HCT116 (cell line): ENCODE measurements at regions not wholly inside any gene's neighbourhood (a gene's known extent, or its start where the extent isn't known, plus 50 kb on each side); places are given as distances from the start of the nearest gene placed in this dataset.

ENCODE experiments used
- ATAC-seq: fragments of 200-7000 bp; cut with Tn5 transposase; 2 replicates; pipeline ENCODE4 v1.9.1; 2020; ENCODE audit warnings: mild to moderate bottlenecking, moderate library complexity
- BruUV-seq: library from RNA; stranded (reverse); fragments of 400-500 nt; replicated peaks from 2 replicates; lab custom pipeline; 2021; lab: Mats Ljungman, UMichigan
- CTCF ChIA-PET: fragments of 300-600 bp; sonication (Branson Sonifier 250); formaldehyde crosslinking; loops from one replicate; lab custom pipeline; 2021; ENCODE audit warnings: antibody characterized with exemption; lab: Charles Lee
- POLR2A ChIA-PET: fragments of 300-600, 350-600 bp; sonication (Branson Sonifier 250); formaldehyde crosslinking; loops from one replicate; lab custom pipeline; 2021; ENCODE audit warnings: antibody characterized with exemption; lab: Charles Lee
- RAD21 ChIA-PET, 2 experiments: fragments of 300-600 bp; sonication (Branson Sonifier 250); formaldehyde crosslinking; loops; one replicate each; lab custom pipeline; 2023; ENCODE audit warnings: low total read pairs in 2 of 2; ENCODE audit not compliant: uncharacterized antibody in 2 of 2, unreplicated experiment in 2 of 2, low non-redundant PET in 1 of 2; lab: Charles Lee
- DNase-seq: peaks from one replicate; pipeline ENCODE4 v3.0.0-alpha.2; 2010; ENCODE audit warnings: low read depth, low spot score
- H2AFZ ChIP-seq: fragments of 200-600 bp; shearing (Covaris generic), sonication (generic); 2 replicates; pipeline ENCODE4 v1.6.1; 2017; ENCODE audit warnings: low read depth, mixed run types, mixed read lengths, antibody characterized with exemption, low read length; ENCODE audit not compliant: poor library complexity, severe bottlenecking
- H3K27ac ChIP-seq: 2 replicates; pipeline ENCODE4 v1.5.1; 2012; ENCODE audit warnings: low read depth, low read length
- H3K27me3 ChIP-seq: fragments of 200-600 bp; sonication (generic); 2 replicates; pipeline ENCODE4 v1.6.1; 2016; ENCODE audit warnings: mixed run types, low read length, mixed read lengths; ENCODE audit not compliant: insufficient read depth
- H3K36me3 ChIP-seq, 2 experiments: fragments of 200-500 bp in 1 of 2; fragments of 200-600 bp in 1 of 2; sonication (Bioruptor generic) in 1 of 2; sonication (generic) in 1 of 2; 2 replicates each; pipeline versions ENCODE4 v1.5.1 to v1.6.1; 2014 to 2016; ENCODE audit warnings: low read length in 2 of 2, inconsistent platforms in 1 of 2, mixed read lengths in 1 of 2, mixed run types in 1 of 2; ENCODE audit not compliant: insufficient read depth in 2 of 2, control insufficient read depth in 1 of 2
- H3K4me1 ChIP-seq, 2 experiments: fragments of 200-600 bp in 1 of 2; sonication (generic) in 1 of 2; 2 replicates each; pipeline versions ENCODE4 v1.5.1 to v1.6.1; 2012 to 2017; ENCODE audit warnings: low read length in 2 of 2, inconsistent platforms in 1 of 2, mild to moderate bottlenecking in 1 of 2, mixed read lengths in 1 of 2, mixed run types in 1 of 2, moderate library complexity in 1 of 2; ENCODE audit not compliant: insufficient read depth in 2 of 2, control insufficient read depth in 1 of 2
- H3K4me2 ChIP-seq: fragments of 200-600 bp; sonication (generic); 2 replicates; pipeline ENCODE4 v1.6.1; 2017; ENCODE audit warnings: mixed run types, low read length, mixed read lengths
- H3K4me3 ChIP-seq, 2 experiments: fragments of 200-600 bp in 1 of 2; sonication (generic) in 1 of 2; replicated peaks in 1 of 2; 2 replicates each; pipeline ENCODE4 v1.5.1; 2011 to 2016; ENCODE audit warnings: low read length in 2 of 2, control low read depth in 1 of 2, low read depth in 1 of 2, mild to moderate bottlenecking in 1 of 2, mixed read lengths in 1 of 2, mixed run types in 1 of 2
- H3K79me2 ChIP-seq: fragments of 200-600 bp; sonication (generic); 2 replicates; pipeline ENCODE4 v1.6.1; 2017; ENCODE audit warnings: mild to moderate bottlenecking, mixed run types, low read length, moderate library complexity, mixed read lengths; ENCODE audit not compliant: insufficient read depth
- H3K9ac ChIP-seq: fragments of 200-600 bp; sonication (generic); 2 replicates; pipeline ENCODE4 v1.6.1; 2016; ENCODE audit warnings: low read length, mixed read lengths
- H3K9me2 ChIP-seq: fragments of 200-600 bp; sonication (generic), shearing (Covaris generic); 2 replicates; pipeline ENCODE4 v1.6.1; 2017; ENCODE audit warnings: mixed run types, mild to moderate bottlenecking, moderate library complexity; ENCODE audit not compliant: insufficient read depth
- H3K9me3 ChIP-seq, 2 experiments: fragments of 200-500 bp in 1 of 2; fragments of 200-600 bp in 1 of 2; sonication (Bioruptor generic) in 1 of 2; sonication (generic) in 1 of 2; 2 replicates each; pipeline ENCODE4 v1.6.1; 2014 to 2017; ENCODE audit warnings: low read length in 2 of 2, mixed read lengths in 2 of 2, inconsistent platforms in 1 of 2, low read depth in 1 of 2, mild to moderate bottlenecking in 1 of 2, mixed run types in 1 of 2, moderate library complexity in 1 of 2; ENCODE audit not compliant: control insufficient read depth in 1 of 2, insufficient read depth in 1 of 2
- H4K20me1 ChIP-seq: fragments of 200-600 bp; sonication (generic), shearing (Covaris generic); 2 replicates; pipeline ENCODE4 v1.6.1; 2017; ENCODE audit warnings: mixed run types, mild to moderate bottlenecking, moderate library complexity; ENCODE audit not compliant: insufficient read depth
- CBX3 ChIP-seq: IDR thresholded peaks from 2 replicates; pipeline ENCODE4 v1.6.1; 2012; ENCODE audit warnings: low read depth
- CEBPB ChIP-seq: IDR thresholded peaks from 2 replicates; pipeline ENCODE4 v1.6.1; 2012; ENCODE audit warnings: low read depth
- ELF1 ChIP-seq: IDR thresholded peaks from 2 replicates; pipeline ENCODE4 v1.6.1; 2012; ENCODE audit warnings: low read depth, borderline replicate concordance
- EZH2 ChIP-seq: fragments of 200-600 bp; sonication (generic); IDR thresholded peaks from 2 replicates; pipeline ENCODE4 v1.6.1; 2017; ENCODE audit warnings: antibody characterized with exemption, mixed run types
- JUND ChIP-seq: IDR thresholded peaks from 2 replicates; pipeline ENCODE4 v1.6.1; 2012
- POLR2A ChIP-seq: IDR thresholded peaks from 2 replicates; pipeline ENCODE4 v1.7.0; 2011; ENCODE audit warnings: borderline replicate concordance; ENCODE audit not compliant: insufficient read depth, insufficient read length; ENCODE audit errors: extremely low read depth
- RAD21 ChIP-seq: IDR thresholded peaks from 2 replicates; pipeline ENCODE4 v1.6.1; 2012; ENCODE audit warnings: low read depth, mild to moderate bottlenecking
- SIN3A ChIP-seq: IDR thresholded peaks from 2 replicates; pipeline ENCODE4 v1.6.1; 2012; ENCODE audit warnings: low read depth
- ZFX ChIP-seq: fragments of 450-650 bp; IDR thresholded peaks from 2 replicates; pipeline ENCODE4 v1.6.1; 2017
- intact Hi-C: fragments of 100-400 bp; cut with micrococcal nuclease; formaldehyde crosslinking; loops from 2 replicates; pipeline ENCODE4 v1.10.0; 2022
- TF ChIP-seq, protein P1 (sequence below): IDR thresholded peaks from 2 replicates; pipeline ENCODE4 v1.6.1; 2012
- TF ChIP-seq, protein P2 (sequence below), 3 experiments: fragments of 200-600 bp in 1 of 3; sonication (generic) in 1 of 3; IDR thresholded peaks in 2 of 3; conservative IDR thresholded peaks in 1 of 3; 2 replicates each; pipeline ENCODE4 v1.5.1; 2012 to 2017; ENCODE audit warnings: low read depth in 2 of 3, low read length in 2 of 3, antibody characterized with exemption in 1 of 3, borderline replicate concordance in 1 of 3, control low read depth in 1 of 3, mild to moderate bottlenecking in 1 of 3, mixed read lengths in 1 of 3, mixed run types in 1 of 3, moderate library complexity in 1 of 3; ENCODE audit not compliant: insufficient read depth in 1 of 3
- TF ChIP-seq, protein P3 (sequence below): IDR thresholded peaks from 2 replicates; pipeline ENCODE4 v1.6.1; 2012; ENCODE audit warnings: low read depth
- TF ChIP-seq, protein P4 (sequence below): IDR thresholded peaks from 2 replicates; pipeline ENCODE4 v1.6.1; 2011; ENCODE audit warnings: mild to moderate bottlenecking, low read length, moderate library complexity; ENCODE audit not compliant: insufficient replicate concordance; ENCODE audit errors: extremely low read depth

DNA sequence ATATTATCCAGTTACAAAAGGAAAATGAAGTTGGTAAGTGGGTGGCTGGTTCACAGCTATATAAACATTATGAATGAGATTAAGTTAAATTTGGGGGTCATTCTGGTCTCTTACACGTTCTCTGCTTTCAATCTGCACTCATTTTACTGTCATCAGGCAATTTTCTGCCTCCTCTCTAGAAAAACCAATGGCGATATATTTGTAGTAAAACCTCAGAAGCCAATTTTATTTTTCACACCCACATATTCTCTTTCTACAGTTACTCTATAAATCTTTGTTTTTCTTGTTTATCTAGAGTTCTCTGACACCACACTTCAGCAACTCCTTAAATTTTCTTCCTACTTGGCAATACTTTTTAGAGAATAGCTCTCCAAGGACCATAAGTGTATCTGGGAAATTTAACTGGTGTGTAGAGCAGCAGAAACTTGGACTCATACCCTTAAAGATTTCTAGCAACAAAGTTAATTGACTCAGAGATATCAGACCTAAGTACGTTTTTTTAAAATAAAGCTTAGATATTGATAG, 926.9 kb downstream of the TMTC2 start:
- H3K9me3 ChIP-seq: peaks cover 0 to 4% of the 10 kb centered on the region in 2 experiments; a peak in 1 of 4 replicates
- no peak overlapping the region for H3K4me2 ChIP-seq
- ATAC-seq: no peak
- POLR2A ChIA-PET: no interaction called here
- H4K20me1 ChIP-seq: no peaks in the 10 kb centered on the region
- intact Hi-C loops: no loop called here
- no peak overlapping the region for H2AFZ ChIP-seq
- no peak for DNase-seq
- H3K27ac ChIP-seq: no peak overlapping the region
- no peak overlapping the region for H3K4me3 ChIP-seq
- H3K36me3 ChIP-seq: no peaks in the 10 kb centered on the region
- H3K9ac ChIP-seq: no peak overlapping the region
- RAD21 ChIA-PET: no interaction called here
- TF ChIP-seq RAD21 (no peak), SIN3A (no peak), POLR2A (no peak)
- TF ChIP-seq, protein P1, sequence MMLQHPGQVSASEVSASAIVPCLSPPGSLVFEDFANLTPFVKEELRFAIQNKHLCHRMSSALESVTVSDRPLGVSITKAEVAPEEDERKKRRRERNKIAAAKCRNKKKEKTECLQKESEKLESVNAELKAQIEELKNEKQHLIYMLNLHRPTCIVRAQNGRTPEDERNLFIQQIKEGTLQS: no peak
- H3K27me3 ChIP-seq: no peaks in the 10 kb centered on the region
- CTCF ChIA-PET: no interaction called here
- BruUV-seq: no TSS peak
- H3K79me2 ChIP-seq: no peaks in the 10 kb centered on the region
- H3K4me1 ChIP-seq: no peaks in the 10 kb centered on the region
- H3K9me2 ChIP-seq: no peaks in the 10 kb centered on the region

DNA sequence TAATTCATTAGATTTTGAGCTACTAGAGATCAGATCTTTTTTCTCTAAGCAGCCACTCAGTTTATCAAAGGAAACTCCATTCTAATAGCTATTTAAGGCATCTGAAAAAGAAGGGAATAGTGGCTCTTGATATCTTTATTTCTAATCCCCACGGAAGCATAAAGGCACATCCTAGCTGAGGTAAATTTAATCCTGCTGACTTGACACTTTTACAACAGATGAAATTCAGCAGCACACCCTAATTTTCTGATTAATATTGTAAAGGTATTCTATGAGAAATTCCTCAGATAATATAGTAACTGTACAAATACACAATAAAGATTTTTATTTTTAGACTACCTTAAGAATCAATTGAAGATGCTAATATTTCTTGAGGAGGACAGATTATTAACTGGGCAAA, 916.4 kb downstream of the TMTC2 start:
- no TSS peak for BruUV-seq
- CTCF ChIA-PET: no interaction called here
- TF ChIP-seq, protein P2, sequence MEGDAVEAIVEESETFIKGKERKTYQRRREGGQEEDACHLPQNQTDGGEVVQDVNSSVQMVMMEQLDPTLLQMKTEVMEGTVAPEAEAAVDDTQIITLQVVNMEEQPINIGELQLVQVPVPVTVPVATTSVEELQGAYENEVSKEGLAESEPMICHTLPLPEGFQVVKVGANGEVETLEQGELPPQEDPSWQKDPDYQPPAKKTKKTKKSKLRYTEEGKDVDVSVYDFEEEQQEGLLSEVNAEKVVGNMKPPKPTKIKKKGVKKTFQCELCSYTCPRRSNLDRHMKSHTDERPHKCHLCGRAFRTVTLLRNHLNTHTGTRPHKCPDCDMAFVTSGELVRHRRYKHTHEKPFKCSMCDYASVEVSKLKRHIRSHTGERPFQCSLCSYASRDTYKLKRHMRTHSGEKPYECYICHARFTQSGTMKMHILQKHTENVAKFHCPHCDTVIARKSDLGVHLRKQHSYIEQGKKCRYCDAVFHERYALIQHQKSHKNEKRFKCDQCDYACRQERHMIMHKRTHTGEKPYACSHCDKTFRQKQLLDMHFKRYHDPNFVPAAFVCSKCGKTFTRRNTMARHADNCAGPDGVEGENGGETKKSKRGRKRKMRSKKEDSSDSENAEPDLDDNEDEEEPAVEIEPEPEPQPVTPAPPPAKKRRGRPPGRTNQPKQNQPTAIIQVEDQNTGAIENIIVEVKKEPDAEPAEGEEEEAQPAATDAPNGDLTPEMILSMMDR (IDR thresholded peaks at IDR 0.05 in 2 of 3, conservative IDR thresholded peaks at IDR 0.05 in 1 of 3; ENCODE audit: borderline replicate concordance in 1 of 3, insufficient read depth in 1 of 3, low read depth in 2 of 3, low read length in 2 of 3): no peak
- TF ChIP-seq, protein P3, sequence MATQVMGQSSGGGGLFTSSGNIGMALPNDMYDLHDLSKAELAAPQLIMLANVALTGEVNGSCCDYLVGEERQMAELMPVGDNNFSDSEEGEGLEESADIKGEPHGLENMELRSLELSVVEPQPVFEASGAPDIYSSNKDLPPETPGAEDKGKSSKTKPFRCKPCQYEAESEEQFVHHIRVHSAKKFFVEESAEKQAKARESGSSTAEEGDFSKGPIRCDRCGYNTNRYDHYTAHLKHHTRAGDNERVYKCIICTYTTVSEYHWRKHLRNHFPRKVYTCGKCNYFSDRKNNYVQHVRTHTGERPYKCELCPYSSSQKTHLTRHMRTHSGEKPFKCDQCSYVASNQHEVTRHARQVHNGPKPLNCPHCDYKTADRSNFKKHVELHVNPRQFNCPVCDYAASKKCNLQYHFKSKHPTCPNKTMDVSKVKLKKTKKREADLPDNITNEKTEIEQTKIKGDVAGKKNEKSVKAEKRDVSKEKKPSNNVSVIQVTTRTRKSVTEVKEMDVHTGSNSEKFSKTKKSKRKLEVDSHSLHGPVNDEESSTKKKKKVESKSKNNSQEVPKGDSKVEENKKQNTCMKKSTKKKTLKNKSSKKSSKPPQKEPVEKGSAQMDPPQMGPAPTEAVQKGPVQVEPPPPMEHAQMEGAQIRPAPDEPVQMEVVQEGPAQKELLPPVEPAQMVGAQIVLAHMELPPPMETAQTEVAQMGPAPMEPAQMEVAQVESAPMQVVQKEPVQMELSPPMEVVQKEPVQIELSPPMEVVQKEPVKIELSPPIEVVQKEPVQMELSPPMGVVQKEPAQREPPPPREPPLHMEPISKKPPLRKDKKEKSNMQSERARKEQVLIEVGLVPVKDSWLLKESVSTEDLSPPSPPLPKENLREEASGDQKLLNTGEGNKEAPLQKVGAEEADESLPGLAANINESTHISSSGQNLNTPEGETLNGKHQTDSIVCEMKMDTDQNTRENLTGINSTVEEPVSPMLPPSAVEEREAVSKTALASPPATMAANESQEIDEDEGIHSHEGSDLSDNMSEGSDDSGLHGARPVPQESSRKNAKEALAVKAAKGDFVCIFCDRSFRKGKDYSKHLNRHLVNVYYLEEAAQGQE: no peak
- TF ChIP-seq RAD21 (no peak), EZH2 (no peak), CBX3 (no peak), CEBPB (no peak), SIN3A (no peak), ELF1 (no peak), ZFX (no peak), JUND (no peak)
- TF ChIP-seq, protein P4, sequence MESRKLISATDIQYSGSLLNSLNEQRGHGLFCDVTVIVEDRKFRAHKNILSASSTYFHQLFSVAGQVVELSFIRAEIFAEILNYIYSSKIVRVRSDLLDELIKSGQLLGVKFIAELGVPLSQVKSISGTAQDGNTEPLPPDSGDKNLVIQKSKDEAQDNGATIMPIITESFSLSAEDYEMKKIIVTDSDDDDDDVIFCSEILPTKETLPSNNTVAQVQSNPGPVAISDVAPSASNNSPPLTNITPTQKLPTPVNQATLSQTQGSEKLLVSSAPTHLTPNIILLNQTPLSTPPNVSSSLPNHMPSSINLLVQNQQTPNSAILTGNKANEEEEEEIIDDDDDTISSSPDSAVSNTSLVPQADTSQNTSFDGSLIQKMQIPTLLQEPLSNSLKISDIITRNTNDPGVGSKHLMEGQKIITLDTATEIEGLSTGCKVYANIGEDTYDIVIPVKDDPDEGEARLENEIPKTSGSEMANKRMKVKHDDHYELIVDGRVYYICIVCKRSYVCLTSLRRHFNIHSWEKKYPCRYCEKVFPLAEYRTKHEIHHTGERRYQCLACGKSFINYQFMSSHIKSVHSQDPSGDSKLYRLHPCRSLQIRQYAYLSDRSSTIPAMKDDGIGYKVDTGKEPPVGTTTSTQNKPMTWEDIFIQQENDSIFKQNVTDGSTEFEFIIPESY: no peak

More for the DNA sequence above, 916.4 kb downstream of the TMTC2 start:
- Histone ChIP-seq H3K27me3 (no peaks in the 10 kb centered on the region), H3K9ac (no peak overlapping the region), H4K20me1 (no peaks in the 10 kb centered on the region), H3K36me3 (no peaks in the 10 kb centered on the region), H3K9me3 (no peaks in the 10 kb centered on the region), H3K4me3 (no peak overlapping the region), H3K4me2 (no peak overlapping the region), H2AFZ (no peak overlapping the region), H3K4me1 (no peaks in the 10 kb centered on the region), H3K27ac (no peak overlapping the region), H3K79me2 (no peaks in the 10 kb centered on the region), H3K9me2 (no peaks in the 10 kb centered on the region)
- ChIA-PET POLR2A (no interaction called here), RAD21 (no interaction called here)
- ATAC-seq (no peak), DNase-seq (no peak)
- intact Hi-C loops: no loop called here
